ENCODE measurements at regions not wholly inside any gene's neighbourhood (a gene's known extent, or its start where the extent isn't known, plus 50 kb on each side); places are given as distances from the start of the nearest gene placed in this dataset.
"Not testable (repeated sequence)": the region's sequence is repeated elsewhere in the genome, so short reads cannot be mapped to it uniquely, and the experiment has no call there.

DNA sequence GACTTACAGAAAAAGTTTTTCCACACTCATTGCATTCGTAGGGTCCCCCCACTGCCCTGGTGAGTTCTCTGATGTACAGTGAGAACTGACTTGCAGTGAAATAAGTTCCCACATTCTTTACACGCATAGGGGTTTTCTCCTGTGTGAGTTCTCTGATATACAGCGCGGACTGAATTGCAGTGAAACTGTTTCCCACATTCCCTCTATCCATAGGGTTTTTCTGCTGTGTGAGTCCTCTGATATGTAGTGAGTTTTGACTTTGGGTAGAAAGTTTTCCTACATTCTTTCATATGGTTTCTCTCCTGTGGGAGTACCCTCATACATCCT is 147.0 kb downstream of the GLRX3 start:
- Histone ChIP-seq H3K27me3 (replicated peaks in 2 of 5; ENCODE audit: control insufficient read depth in 4 of 5, insufficient read depth in 5 of 5, low read length in 4 of 5) (no peaks in the 10 kb centered on the region), H3K4me1 (ENCODE audit: control extremely low read depth in 1 of 4, control insufficient read depth in 4 of 4, insufficient read depth in 4 of 4, low read length in 3 of 4) (no peaks in the 10 kb centered on the region), H3K27ac (ENCODE audit: insufficient read depth in 1 of 2, low read depth in 1 of 2, low read length in 2 of 2, poor library complexity in 1 of 2, severe bottlenecking in 2 of 2) (no peak overlapping the region), H3K9me3 (ENCODE audit: control extremely low read depth in 1 of 5, control insufficient read depth in 4 of 5, insufficient read depth in 2 of 5, low read depth in 1 of 5, low read length in 4 of 5) (peaks cover 7 to 83% (median 55%) of the 10 kb centered on the region in 5 experiments), H3K36me3 (ENCODE audit: control insufficient read depth in 4 of 4, insufficient read depth in 4 of 4, low read length in 3 of 4) (no peaks in the 10 kb centered on the region), H3K4me3 (ENCODE audit: control insufficient read depth in 1 of 7, extremely low read depth in 1 of 7, insufficient read depth in 4 of 7, low read depth in 2 of 7, low read length in 6 of 7) (no peak overlapping the region)
- CTCF ChIA-PET: no interaction called here
- POLR2A ChIA-PET: no interaction called here
- no peak for DNase-seq
- WGBS (ENCODE audit: insufficient coverage): 80% methylated on average over 1 of the region's 4 CpGs

GRCh38 chr10:130295761-130296160 is 159.6 kb downstream of the GLRX3 start:
- WGBS (ENCODE audit: insufficient coverage): 100% methylated on average over 1 of the region's 3 CpGs
- H3K9me3 ChIP-seq (ENCODE audit: control extremely low read depth in 1 of 5, control insufficient read depth in 4 of 5, insufficient read depth in 2 of 5, low read depth in 1 of 5, low read length in 4 of 5): peaks cover 9 to 43% (median 21%) of the 10 kb centered on the region in 5 experiments
- DNase-seq; H3K27me3 ChIP-seq (replicated peaks in 2 of 5; ENCODE audit: control insufficient read depth in 4 of 5, insufficient read depth in 5 of 5, low read length in 4 of 5); POLR2A ChIA-PET; H3K4me1 ChIP-seq (ENCODE audit: control extremely low read depth in 1 of 4, control insufficient read depth in 4 of 4, insufficient read depth in 4 of 4, low read length in 3 of 4); H3K4me3 ChIP-seq (ENCODE audit: control insufficient read depth in 1 of 7, extremely low read depth in 1 of 7, insufficient read depth in 4 of 7, low read depth in 2 of 7, low read length in 6 of 7); H3K36me3 ChIP-seq (ENCODE audit: control insufficient read depth in 4 of 4, insufficient read depth in 4 of 4, low read length in 3 of 4); CTCF ChIA-PET; H3K27ac ChIP-seq (ENCODE audit: insufficient read depth in 1 of 2, low read depth in 1 of 2, low read length in 2 of 2, poor library complexity in 1 of 2, severe bottlenecking in 2 of 2): not testable (repeated sequence)

DNA sequence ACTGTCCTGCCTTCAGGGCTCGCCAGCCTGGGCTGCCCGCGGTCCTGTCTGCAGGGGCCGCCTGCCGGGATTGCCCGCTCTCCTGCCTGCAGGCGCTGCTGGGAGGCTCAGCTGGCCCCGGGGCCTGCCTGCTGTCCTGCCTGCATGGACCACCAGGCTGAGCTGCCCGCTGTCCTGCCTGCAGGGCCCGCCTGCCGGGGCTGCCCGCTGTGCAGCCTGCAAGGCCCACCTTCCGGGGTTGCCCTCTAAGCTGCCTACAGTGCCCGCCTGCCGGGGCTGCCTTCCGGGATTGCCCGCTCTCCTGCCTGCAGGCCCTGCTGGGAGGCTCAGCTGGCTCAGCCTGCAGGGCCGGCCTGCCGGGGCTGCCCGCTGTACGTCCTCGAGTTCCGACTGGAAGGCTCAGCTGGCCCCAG is 164.4 kb downstream of the GLRX3 start:
- POLR2A ChIA-PET: no interaction called here
- Histone ChIP-seq H3K27me3 (replicated peaks in 2 of 5; ENCODE audit: control insufficient read depth in 4 of 5, insufficient read depth in 5 of 5, low read length in 4 of 5) (peaks cover 0 to 2% (median 0%) of the 10 kb centered on the region in 5 experiments), H3K4me1 (ENCODE audit: control extremely low read depth in 1 of 4, control insufficient read depth in 4 of 4, insufficient read depth in 4 of 4, low read length in 3 of 4) (peaks cover 0 to 3% (median 0%) of the 10 kb centered on the region in 4 experiments), H3K27ac (ENCODE audit: insufficient read depth in 1 of 2, low read depth in 1 of 2, low read length in 2 of 2, poor library complexity in 1 of 2, severe bottlenecking in 2 of 2) (peak overlapping the region in 1 of 2 experiments; percentile 61), H3K9me3 (ENCODE audit: control extremely low read depth in 1 of 5, control insufficient read depth in 4 of 5, insufficient read depth in 2 of 5, low read depth in 1 of 5, low read length in 4 of 5) (peaks cover 11 to 55% (median 27%) of the 10 kb centered on the region in 5 experiments), H3K36me3 (ENCODE audit: control insufficient read depth in 4 of 4, insufficient read depth in 4 of 4, low read length in 3 of 4) (no peaks in the 10 kb centered on the region), H3K4me3 (ENCODE audit: control insufficient read depth in 1 of 7, extremely low read depth in 1 of 7, insufficient read depth in 4 of 7, low read depth in 2 of 7, low read length in 6 of 7) (peak overlapping the region; percentile 26 to 67 (median 58))
- 85% methylated on average over 20 of the region's 23 CpGs for WGBS (ENCODE audit: insufficient coverage)
- DNase-seq: peak; percentile 33 to 74 (median 68)
- CTCF ChIA-PET: interaction anchor here (1.4 kb wide), 1 partner anchor 29 kb away, joined by 3 read pairs; no protein-coding TSS in a partner anchor

- peaks cover 0 to 3% (median 0%) of the 10 kb centered on the region in 4 experiments for H3K4me1 ChIP-seq (ENCODE audit: control extremely low read depth in 1 of 4, control insufficient read depth in 4 of 4, insufficient read depth in 4 of 4, low read length in 3 of 4)
- ChIA-PET CTCF (interaction anchor here (0.6 to 1.4 kb wide), 2 partner anchors 29 to 1521 kb away, joined by 3 to 6 read pairs; no protein-coding TSS in a partner anchor), POLR2A (interaction anchor here (0.8 kb wide), 1 partner anchor 1525 kb away, joined by 5 read pairs; no protein-coding TSS in a partner anchor)
- peak overlapping the region in 1 of 2 experiments; percentile 61 for H3K27ac ChIP-seq (ENCODE audit: insufficient read depth in 1 of 2, low read depth in 1 of 2, low read length in 2 of 2, poor library complexity in 1 of 2, severe bottlenecking in 2 of 2)
- DNase-seq: peak; percentile 62 to 84 (median 79)
- no peaks in the 10 kb centered on the region for H3K36me3 ChIP-seq (ENCODE audit: control insufficient read depth in 4 of 4, insufficient read depth in 4 of 4, low read length in 3 of 4)
- WGBS (ENCODE audit: insufficient coverage): 64% methylated on average over 47 of the region's 54 CpGs
- peaks cover 11 to 53% (median 27%) of the 10 kb centered on the region in 5 experiments for H3K9me3 ChIP-seq (ENCODE audit: control extremely low read depth in 1 of 5, control insufficient read depth in 4 of 5, insufficient read depth in 2 of 5, low read depth in 1 of 5, low read length in 4 of 5)
- peaks cover 0 to 2% (median 0%) of the 10 kb centered on the region in 5 experiments for H3K27me3 ChIP-seq (replicated peaks in 2 of 5; ENCODE audit: control insufficient read depth in 4 of 5, insufficient read depth in 5 of 5, low read length in 4 of 5)
- H3K4me3 ChIP-seq (ENCODE audit: control insufficient read depth in 1 of 7, extremely low read depth in 1 of 7, insufficient read depth in 4 of 7, low read depth in 2 of 7, low read length in 6 of 7): peak overlapping the region; percentile 26 to 67 (median 58)
Observed at GRCh38 chr10:130301021-130301892, 165.1 kb downstream of the GLRX3 start.

- no peaks in the 10 kb centered on the region for H3K4me1 ChIP-seq (ENCODE audit: control extremely low read depth in 1 of 4, control insufficient read depth in 4 of 4, insufficient read depth in 4 of 4, low read length in 3 of 4)
- H3K27me3 ChIP-seq (replicated peaks in 2 of 5; ENCODE audit: control insufficient read depth in 4 of 5, insufficient read depth in 5 of 5, low read length in 4 of 5): peaks cover 0 to 10% (median 3%) of the 10 kb centered on the region in 5 experiments
- no peaks in the 10 kb centered on the region for H3K36me3 ChIP-seq (ENCODE audit: control insufficient read depth in 4 of 4, insufficient read depth in 4 of 4, low read length in 3 of 4)
- 100% methylated on average over 3 of the region's 7 CpGs for WGBS (ENCODE audit: insufficient coverage)
- H3K4me3 ChIP-seq (ENCODE audit: control insufficient read depth in 1 of 7, extremely low read depth in 1 of 7, insufficient read depth in 4 of 7, low read depth in 2 of 7, low read length in 6 of 7): no peak overlapping the region
- peaks cover 0 to 9% (median 2%) of the 10 kb centered on the region in 5 experiments for H3K9me3 ChIP-seq (ENCODE audit: control extremely low read depth in 1 of 5, control insufficient read depth in 4 of 5, insufficient read depth in 2 of 5, low read depth in 1 of 5, low read length in 4 of 5)
- ChIA-PET CTCF (interaction anchor here (0.6 kb wide), 1 partner anchor 446 kb away, joined by 3 read pairs; no protein-coding TSS in a partner anchor), POLR2A (no interaction called here)
- DNase-seq: no peak
- H3K27ac ChIP-seq (ENCODE audit: insufficient read depth in 1 of 2, low read depth in 1 of 2, low read length in 2 of 2, poor library complexity in 1 of 2, severe bottlenecking in 2 of 2): no peak overlapping the region
Observed at GRCh38 chr10:130326954-130327353, 190.8 kb downstream of the GLRX3 start.

- ChIA-PET POLR2A (no interaction called here), CTCF (no interaction called here)
- no peaks in the 10 kb centered on the region for H3K36me3 ChIP-seq (ENCODE audit: control insufficient read depth in 4 of 4, insufficient read depth in 4 of 4, low read length in 3 of 4)
- peaks cover 0 to 10% (median 3%) of the 10 kb centered on the region in 5 experiments for H3K27me3 ChIP-seq (replicated peaks in 2 of 5; ENCODE audit: control insufficient read depth in 4 of 5, insufficient read depth in 5 of 5, low read length in 4 of 5)
- no peak overlapping the region for H3K27ac ChIP-seq (ENCODE audit: insufficient read depth in 1 of 2, low read depth in 1 of 2, low read length in 2 of 2, poor library complexity in 1 of 2, severe bottlenecking in 2 of 2)
- no peak for DNase-seq
- H3K9me3 ChIP-seq (ENCODE audit: control extremely low read depth in 1 of 5, control insufficient read depth in 4 of 5, insufficient read depth in 2 of 5, low read depth in 1 of 5, low read length in 4 of 5): peaks cover 0 to 10% (median 2%) of the 10 kb centered on the region in 5 experiments
- WGBS (ENCODE audit: insufficient coverage): 83% methylated on average over 5 of the region's 6 CpGs
- H3K4me3 ChIP-seq (ENCODE audit: control insufficient read depth in 1 of 7, extremely low read depth in 1 of 7, insufficient read depth in 4 of 7, low read depth in 2 of 7, low read length in 6 of 7): no peak overlapping the region
- H3K4me1 ChIP-seq (ENCODE audit: control extremely low read depth in 1 of 4, control insufficient read depth in 4 of 4, insufficient read depth in 4 of 4, low read length in 3 of 4): no peaks in the 10 kb centered on the region
Observed at GRCh38 chr10:130329792-130330191, 193.6 kb downstream of the GLRX3 start.

DNA sequence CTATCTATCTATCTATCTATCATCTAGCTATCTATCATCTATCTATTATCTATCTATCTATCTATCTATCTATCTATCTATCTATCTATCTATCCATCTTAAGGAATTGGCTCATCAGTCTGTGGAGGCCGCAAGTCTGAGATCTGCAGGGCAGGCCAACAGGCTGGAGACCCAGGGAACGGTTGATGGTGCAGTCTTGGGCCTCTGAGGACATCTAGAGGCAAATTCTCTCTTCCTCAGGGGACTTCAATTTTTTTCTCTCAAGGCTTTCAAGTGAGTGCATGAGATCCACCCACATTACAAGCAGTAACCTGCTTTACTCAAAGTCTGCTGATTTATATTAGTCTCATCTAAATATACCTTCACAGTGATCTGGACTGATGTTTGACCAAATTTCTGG is 197.0 kb downstream of the GLRX3 start:
- 40% methylated on average over 2 of the region's 2 CpGs for WGBS (ENCODE audit: insufficient coverage)
- Histone ChIP-seq H3K36me3 (ENCODE audit: control insufficient read depth in 4 of 4, insufficient read depth in 4 of 4, low read length in 3 of 4) (no peaks in the 10 kb centered on the region), H3K27me3 (replicated peaks in 2 of 5; ENCODE audit: control insufficient read depth in 4 of 5, insufficient read depth in 5 of 5, low read length in 4 of 5) (peaks cover 0 to 12% (median 3%) of the 10 kb centered on the region in 5 experiments), H3K4me3 (ENCODE audit: control insufficient read depth in 1 of 7, extremely low read depth in 1 of 7, insufficient read depth in 4 of 7, low read depth in 2 of 7, low read length in 6 of 7) (no peak overlapping the region), H3K4me1 (ENCODE audit: control extremely low read depth in 1 of 4, control insufficient read depth in 4 of 4, insufficient read depth in 4 of 4, low read length in 3 of 4) (no peaks in the 10 kb centered on the region), H3K27ac (ENCODE audit: insufficient read depth in 1 of 2, low read depth in 1 of 2, low read length in 2 of 2, poor library complexity in 1 of 2, severe bottlenecking in 2 of 2) (no peak overlapping the region), H3K9me3 (ENCODE audit: control extremely low read depth in 1 of 5, control insufficient read depth in 4 of 5, insufficient read depth in 2 of 5, low read depth in 1 of 5, low read length in 4 of 5) (peaks cover 0 to 2% (median 0%) of the 10 kb centered on the region in 5 experiments)
- POLR2A ChIA-PET: no interaction called here
- peak; percentile 20 to 38 (median 23) for DNase-seq
- CTCF ChIA-PET: interaction anchor here (0.7 kb wide), 1 partner anchor 796 kb away, joined by 3 read pairs; no protein-coding TSS in a partner anchor
